Mammary epithelial cell (primary cell): ENCODE measurements at regions not wholly inside any gene's neighbourhood (a gene's known extent, or its start where the extent isn't known, plus 50 kb on each side); places are given as distances from the start of the nearest gene placed in this dataset.

Experiments used
- CTCF ChIP-seq, 2 donors: IDR thresholded peaks in 1 of 2; conservative IDR thresholded peaks in 1 of 2; 2 replicates each; pipeline ENCODE4 v1.5.1; 2011 to 2012; ENCODE audit warnings: inconsistent platforms in 2 of 2, low read length in 2 of 2, mild to moderate bottlenecking in 2 of 2, control low read depth in 1 of 2, low read depth in 1 of 2; ENCODE audit not compliant: insufficient read depth in 1 of 2; ENCODE audit errors: extremely low read depth in 1 of 2
- EZH2 ChIP-seq: IDR thresholded peaks from 2 replicates; pipeline ENCODE4 v1.6.1; 2012; ENCODE audit warnings: low read length, inconsistent platforms, borderline replicate concordance

GRCh38 chr17:33944826-33945225, 310.3 kb upstream of the CCL2 start:
- TF ChIP-seq CTCF (conservative IDR thresholded peaks at IDR 0.05 in 1 of 2, IDR thresholded peaks at IDR 0.05 in 1 of 2; ENCODE audit: extremely low read depth in 1 of 2, insufficient read depth in 1 of 2, low read depth in 1 of 2, low read length in 2 of 2) (no peak), EZH2 (no peak)
